Activated naive CD8-positive, alpha-beta T cell treated with anti-CD3 and anti-CD28 coated beads, Interleukin-2, amount 50 U/mL, for 24 hours (primary cell): ENCODE measurements at regions not wholly inside any gene's neighbourhood (a gene's known extent, or its start where the extent isn't known, plus 50 kb on each side); places are given as distances from the start of the nearest gene placed in this dataset.
"Not testable (repeated sequence)": the region's sequence is repeated elsewhere in the genome, so short reads cannot be mapped to it uniquely, and the experiment has no call there.

Source experiments
- ATAC-seq: fragments of 150-1000 bp; cut with Tn5 transposase; one replicate; pipeline ENCODE4 v1.10.0; 2021
- DNase-seq: peaks from one replicate; pipeline ENCODE4 v3.0.0; 2021
- H3K27ac Mint-ChIP-seq: one replicate; pipeline ENCODE4 v1.8.0; 2021; ENCODE audit warnings: mild to moderate bottlenecking, mixed read lengths
- H3K27me3 Mint-ChIP-seq: one replicate; pipeline ENCODE4 v1.8.0; 2021; ENCODE audit warnings: mixed read lengths
- H3K36me3 Mint-ChIP-seq: one replicate; pipeline ENCODE4 v1.8.0; 2021; ENCODE audit warnings: low read depth, mixed read lengths
- H3K4me1 Mint-ChIP-seq: one replicate; pipeline ENCODE4 v1.8.0; 2021; ENCODE audit warnings: mixed read lengths
- H3K4me3 Mint-ChIP-seq: one replicate; pipeline ENCODE4 v1.8.0; 2021; ENCODE audit warnings: mild to moderate bottlenecking, moderate library complexity, mixed read lengths
- H3K9me3 Mint-ChIP-seq: one replicate; pipeline ENCODE4 v1.8.0; 2021; ENCODE audit warnings: mixed read lengths

DNA sequence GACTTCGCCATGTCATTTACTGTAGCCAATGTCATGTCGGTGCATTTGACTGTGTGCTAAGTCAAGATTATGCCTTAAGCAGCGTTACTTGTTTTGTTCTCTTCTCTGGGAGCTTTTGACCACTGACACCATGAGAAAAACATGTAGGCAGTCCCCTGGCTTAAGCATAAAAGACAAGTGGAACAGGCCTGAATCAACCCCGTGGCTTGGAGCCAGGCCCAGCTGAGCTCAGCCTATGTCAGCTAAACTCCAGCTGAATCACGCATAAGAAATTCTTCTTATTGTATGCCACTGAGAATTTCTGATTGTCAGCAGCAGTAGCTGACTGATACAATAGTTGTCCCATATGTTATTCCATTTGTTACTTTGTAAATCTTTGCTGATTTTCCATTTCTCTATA is 261.9 kb downstream of the CBLL2 start:
- ATAC-seq, result no peak
- Mint-ChIP-seq H3K4me3 (no peak overlapping the region), H3K27me3 (no peaks in the 10 kb centered on the region), H3K9me3 (no peaks in the 10 kb centered on the region), H3K27ac (no peak overlapping the region), H3K4me1 (no peaks in the 10 kb centered on the region), H3K36me3 (no peaks in the 10 kb centered on the region)
- DNase-seq, result no peak

GRCh38 chrX:22536746-22537304 is 264.1 kb downstream of the CBLL2 start:
- no peaks in the 10 kb centered on the region for H3K36me3 Mint-ChIP-seq
- H3K4me1 Mint-ChIP-seq, result no peaks in the 10 kb centered on the region
- H3K27me3 Mint-ChIP-seq, result no peaks in the 10 kb centered on the region
- no peak for ATAC-seq
- DNase-seq, result no peak
- peaks cover 1% of the 10 kb centered on the region for H3K9me3 Mint-ChIP-seq
- no peak overlapping the region for H3K27ac Mint-ChIP-seq
- no peak overlapping the region for H3K4me3 Mint-ChIP-seq

DNA sequence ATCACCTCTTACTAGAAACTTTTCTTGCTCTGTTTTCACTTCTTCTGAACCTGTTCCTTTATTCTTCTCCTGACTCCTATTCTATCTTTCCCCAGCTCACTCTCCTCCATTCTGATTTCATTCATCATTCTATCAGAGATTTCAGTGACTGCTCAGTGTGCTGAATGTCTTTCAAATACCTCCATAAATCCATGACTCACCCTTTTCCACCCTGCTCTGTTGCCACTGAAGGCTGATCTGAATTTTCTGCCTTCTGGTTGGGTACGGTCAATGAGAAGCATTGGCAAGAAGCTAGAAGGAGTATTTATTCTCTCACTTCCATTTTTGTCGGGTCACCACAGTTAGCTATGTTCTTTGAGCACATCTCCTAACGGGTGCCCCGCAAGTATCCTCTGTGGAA is 265.9 kb downstream of the CBLL2 start:
- DNase-seq, result no peak
- no peaks in the 10 kb centered on the region for H3K4me1 Mint-ChIP-seq
- peaks cover 6% of the 10 kb centered on the region for H3K9me3 Mint-ChIP-seq
- H3K36me3 Mint-ChIP-seq, result no peaks in the 10 kb centered on the region
- ATAC-seq, result no peak
- no peak overlapping the region for H3K4me3 Mint-ChIP-seq
- H3K27ac Mint-ChIP-seq, result no peak overlapping the region
- no peaks in the 10 kb centered on the region for H3K27me3 Mint-ChIP-seq

DNA sequence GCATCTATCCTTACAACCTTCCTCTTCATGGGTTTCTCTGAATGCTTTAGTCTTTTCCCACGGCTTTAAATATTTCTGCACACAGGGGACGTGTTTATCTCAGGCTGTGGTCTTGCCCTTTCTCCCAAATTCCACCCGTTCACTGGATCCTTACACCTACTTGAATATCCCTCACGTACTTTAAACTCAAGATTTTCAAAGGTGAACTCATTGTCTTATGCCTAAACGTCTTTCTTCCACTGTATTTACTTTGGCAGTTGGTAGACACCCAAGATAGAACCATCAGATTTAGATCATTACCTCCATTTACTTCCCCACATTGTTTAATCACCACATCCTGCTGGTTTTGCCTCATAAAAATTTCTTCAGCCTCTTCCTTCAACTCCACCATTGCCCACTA is 269.2 kb downstream of the CBLL2 start:
- Mint-ChIP-seq H3K27me3 (no peaks in the 10 kb centered on the region), H3K4me1 (no peaks in the 10 kb centered on the region), H3K9me3 (peaks cover 6% of the 10 kb centered on the region), H3K4me3 (no peak overlapping the region), H3K27ac (no peak overlapping the region), H3K36me3 (no peaks in the 10 kb centered on the region)
- ATAC-seq (no peak), DNase-seq (no peak)

DNA sequence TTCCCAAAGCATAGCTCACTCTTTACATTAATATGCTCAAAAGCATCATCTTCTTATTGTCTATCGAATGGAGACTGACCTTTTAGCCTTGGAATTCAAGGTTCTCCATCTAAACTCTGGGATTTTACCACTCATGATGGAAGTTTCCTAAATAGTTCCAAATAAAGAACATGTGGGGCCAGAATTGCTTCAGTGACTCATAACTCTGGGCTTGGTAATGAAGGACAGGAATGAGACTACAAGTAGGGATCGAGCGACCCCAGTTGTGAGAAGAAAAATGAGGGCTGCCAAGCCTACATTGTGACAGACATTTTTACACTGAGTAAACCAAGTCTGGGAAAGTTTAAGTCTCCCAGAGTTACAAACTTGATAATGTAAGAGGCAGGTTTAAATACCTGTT is 269.9 kb downstream of the CBLL2 start:
- ATAC-seq (no peak), DNase-seq (no peak)
- Mint-ChIP-seq H3K4me3 (no peak overlapping the region), H3K36me3 (no peaks in the 10 kb centered on the region), H3K27me3 (no peaks in the 10 kb centered on the region), H3K9me3 (peaks cover 6% of the 10 kb centered on the region), H3K27ac (no peak overlapping the region), H3K4me1 (no peaks in the 10 kb centered on the region)

GRCh38 chrX:22559506-22559905 is 286.8 kb downstream of the CBLL2 start:
- DNase-seq (no peak), ATAC-seq (no peak)
- Mint-ChIP-seq H3K27me3 (no peaks in the 10 kb centered on the region), H3K4me1 (no peaks in the 10 kb centered on the region), H3K27ac (no peak overlapping the region), H3K9me3 (no peaks in the 10 kb centered on the region), H3K36me3 (no peaks in the 10 kb centered on the region), H3K4me3 (no peak overlapping the region)

- H3K27me3 Mint-ChIP-seq, result no peaks in the 10 kb centered on the region
- H3K4me1 Mint-ChIP-seq, result no peaks in the 10 kb centered on the region
- no peaks in the 10 kb centered on the region for H3K9me3 Mint-ChIP-seq
- no peak overlapping the region for H3K4me3 Mint-ChIP-seq
- ATAC-seq (no peak), DNase-seq (no peak)
- H3K36me3 Mint-ChIP-seq, result no peaks in the 10 kb centered on the region
- no peak overlapping the region for H3K27ac Mint-ChIP-seq
These were observed 302.6 kb downstream of the CBLL2 start for GRCh38 chrX:22575161-22575845.

DNA sequence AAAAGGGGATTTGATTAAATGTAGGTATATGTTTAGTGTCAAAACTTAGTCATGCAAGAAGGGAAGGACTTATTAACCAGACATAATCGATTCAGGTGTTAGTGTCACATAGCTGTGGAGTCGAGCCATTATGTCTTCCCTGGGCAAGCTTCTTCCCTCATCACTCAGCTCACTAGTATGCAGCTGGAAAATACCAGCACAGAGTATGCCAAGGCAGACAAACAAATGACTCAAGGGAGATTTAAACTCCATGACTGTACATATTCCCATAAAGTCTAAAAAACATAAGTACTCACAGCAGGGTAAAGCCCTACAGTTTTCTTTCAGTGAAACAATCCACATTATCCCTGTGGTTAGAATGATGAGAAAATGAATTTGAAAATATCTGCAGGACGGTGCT is 304.5 kb downstream of the CBLL2 start:
- H3K27me3 Mint-ChIP-seq, result no peaks in the 10 kb centered on the region
- H3K4me1 Mint-ChIP-seq, result no peaks in the 10 kb centered on the region
- ATAC-seq (no peak), DNase-seq (no peak)
- H3K36me3 Mint-ChIP-seq, result no peaks in the 10 kb centered on the region
- no peak overlapping the region for H3K4me3 Mint-ChIP-seq
- H3K9me3 Mint-ChIP-seq, result no peaks in the 10 kb centered on the region
- no peak overlapping the region for H3K27ac Mint-ChIP-seq

GRCh38 chrX:22585831-22586230 is 313.1 kb downstream of the CBLL2 start:
- H3K4me1 Mint-ChIP-seq, result no peaks in the 10 kb centered on the region
- H3K9me3 Mint-ChIP-seq, result no peaks in the 10 kb centered on the region
- no peak overlapping the region for H3K4me3 Mint-ChIP-seq
- no peaks in the 10 kb centered on the region for H3K36me3 Mint-ChIP-seq
- DNase-seq (no peak), ATAC-seq (no peak)
- no peak overlapping the region for H3K27ac Mint-ChIP-seq
- no peaks in the 10 kb centered on the region for H3K27me3 Mint-ChIP-seq

DNA sequence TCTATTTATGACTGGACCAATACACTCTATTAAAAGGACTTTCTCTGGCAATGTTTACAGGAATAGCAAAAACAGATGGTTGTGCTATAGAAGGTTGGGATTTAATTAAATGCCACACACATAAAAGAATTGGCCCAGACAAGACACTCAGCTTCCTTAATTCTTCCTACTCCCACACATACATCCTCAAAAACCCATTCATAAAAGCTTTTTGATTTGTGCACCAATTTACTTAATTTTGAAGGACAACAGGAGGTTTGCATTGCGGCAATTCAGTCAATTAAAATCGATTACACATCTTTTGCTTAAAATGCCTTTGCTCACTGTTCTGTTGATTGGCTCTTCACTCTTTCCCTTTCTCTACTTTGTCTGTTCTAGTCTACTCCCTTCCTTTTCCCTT is 317.1 kb downstream of the CBLL2 start:
- no peaks in the 10 kb centered on the region for H3K4me1 Mint-ChIP-seq
- ATAC-seq (no peak), DNase-seq (no peak)
- H3K27me3 Mint-ChIP-seq, result no peaks in the 10 kb centered on the region
- no peak overlapping the region for H3K27ac Mint-ChIP-seq
- H3K4me3 Mint-ChIP-seq, result no peak overlapping the region
- no peaks in the 10 kb centered on the region for H3K36me3 Mint-ChIP-seq
- H3K9me3 Mint-ChIP-seq, result no peaks in the 10 kb centered on the region

GRCh38 chrX:22594766-22595165 is 322.1 kb downstream of the CBLL2 start:
- Mint-ChIP-seq H3K27me3 (no peaks in the 10 kb centered on the region), H3K36me3 (no peaks in the 10 kb centered on the region), H3K9me3 (no peaks in the 10 kb centered on the region), H3K27ac (no peak overlapping the region), H3K4me1 (no peaks in the 10 kb centered on the region), H3K4me3 (no peak overlapping the region)
- DNase-seq, result no peak
- no peak for ATAC-seq

DNA sequence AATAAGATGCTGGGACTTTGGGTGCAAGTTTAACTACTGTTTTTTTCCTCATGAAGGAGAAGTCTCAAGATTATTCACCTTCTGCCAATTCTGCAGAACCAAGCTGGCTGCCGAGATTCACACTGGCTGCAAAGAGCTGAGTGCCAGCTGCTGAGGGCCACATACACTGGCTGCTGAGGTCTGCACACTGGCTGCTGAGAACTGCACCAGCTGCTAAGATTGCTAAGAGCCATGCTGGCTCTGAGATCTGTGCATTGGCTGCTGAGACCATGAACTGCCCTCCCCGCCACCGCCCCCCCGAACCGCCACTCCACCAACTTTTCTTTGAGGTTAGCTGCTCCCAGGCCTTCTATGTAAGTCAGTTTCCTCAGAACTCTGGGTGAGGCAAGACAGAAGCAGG is 330.3 kb downstream of the CBLL2 start:
- DNase-seq (no peak), ATAC-seq (no peak)
- Mint-ChIP-seq H3K4me3 (no peak overlapping the region), H3K36me3 (no peaks in the 10 kb centered on the region), H3K4me1 (no peaks in the 10 kb centered on the region), H3K27ac (no peak overlapping the region), H3K9me3 (no peaks in the 10 kb centered on the region), H3K27me3 (no peaks in the 10 kb centered on the region)

DNA sequence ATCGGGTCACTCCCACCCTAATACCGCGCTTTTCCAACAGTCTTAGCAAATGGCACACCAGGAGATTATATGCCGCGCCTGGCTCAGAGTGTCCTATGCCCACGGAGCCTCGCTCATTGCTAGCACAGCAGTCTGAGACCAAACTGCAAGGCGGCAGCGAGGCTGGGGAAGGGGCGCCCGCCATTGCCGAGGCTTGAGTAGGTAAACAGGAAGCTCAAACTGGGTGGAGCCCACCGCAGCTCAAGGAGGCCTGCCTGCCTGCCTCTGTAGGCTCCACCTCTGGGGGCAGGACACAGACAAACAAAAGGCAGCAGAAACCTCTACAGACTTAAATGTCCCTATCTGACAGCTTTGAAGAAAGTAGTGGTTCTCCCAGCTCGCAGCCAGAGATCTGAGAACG is 336.7 kb downstream of the CBLL2 start:
- not testable (repeated sequence) for H3K4me3 Mint-ChIP-seq

DNA sequence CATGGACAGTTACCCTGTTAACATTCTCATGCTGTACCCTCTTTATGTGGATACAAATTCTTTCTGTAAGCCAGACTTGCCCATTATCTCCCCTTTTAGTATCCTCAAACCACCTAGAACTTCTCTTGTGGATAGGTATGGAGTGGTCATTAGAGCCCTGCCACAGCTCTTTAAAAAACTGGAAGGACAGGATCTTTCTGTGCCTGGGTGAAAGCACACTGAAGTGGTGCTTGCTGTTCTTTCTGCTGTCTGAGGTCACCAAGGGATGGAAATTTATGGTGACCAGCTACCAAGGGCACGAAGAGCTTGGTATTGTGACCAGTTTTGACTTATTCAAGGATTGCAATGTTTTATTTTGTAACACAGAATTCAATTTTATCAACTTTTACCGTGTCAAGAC is 344.2 kb downstream of the CBLL2 start:
- no peaks in the 10 kb centered on the region for H3K36me3 Mint-ChIP-seq
- no peaks in the 10 kb centered on the region for H3K9me3 Mint-ChIP-seq
- no peaks in the 10 kb centered on the region for H3K4me1 Mint-ChIP-seq
- DNase-seq, result no peak
- H3K4me3 Mint-ChIP-seq, result no peak overlapping the region
- H3K27ac Mint-ChIP-seq, result no peak overlapping the region
- no peak for ATAC-seq
- no peaks in the 10 kb centered on the region for H3K27me3 Mint-ChIP-seq

More for the DNA sequence above, 336.7 kb downstream of the CBLL2 start:
- not testable (repeated sequence) for ATAC-seq, H3K36me3 Mint-ChIP-seq, H3K27me3 Mint-ChIP-seq, H3K4me1 Mint-ChIP-seq, DNase-seq, H3K27ac Mint-ChIP-seq, H3K9me3 Mint-ChIP-seq

DNA sequence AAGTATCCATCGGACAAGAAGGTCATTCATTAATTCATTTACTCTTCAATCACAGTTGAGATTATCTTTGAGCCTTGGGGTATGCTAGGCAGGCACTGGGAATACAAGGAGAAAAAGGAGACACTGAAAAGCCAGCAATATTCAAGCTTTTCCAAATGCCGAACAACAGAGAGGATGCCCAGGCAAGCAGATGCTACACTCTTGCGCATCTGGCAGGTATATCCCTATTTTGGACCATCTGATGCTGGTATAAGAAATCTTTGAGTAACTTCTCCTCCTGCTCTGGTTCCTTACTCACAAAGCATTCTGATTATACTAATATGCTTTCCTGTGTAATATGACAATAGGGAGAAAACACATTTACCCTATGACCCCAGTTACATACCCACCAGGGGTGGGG is 354.9 kb downstream of the CBLL2 start:
- no peaks in the 10 kb centered on the region for H3K36me3 Mint-ChIP-seq
- no peak for ATAC-seq
- H3K9me3 Mint-ChIP-seq, result no peaks in the 10 kb centered on the region
- no peaks in the 10 kb centered on the region for H3K27me3 Mint-ChIP-seq
- no peak overlapping the region for H3K4me3 Mint-ChIP-seq
- no peaks in the 10 kb centered on the region for H3K4me1 Mint-ChIP-seq
- DNase-seq, result no peak
- H3K27ac Mint-ChIP-seq, result no peak overlapping the region

GRCh38 chrX:22628275-22628674 is 355.6 kb downstream of the CBLL2 start:
- Mint-ChIP-seq H3K27ac (no peak overlapping the region), H3K27me3 (no peaks in the 10 kb centered on the region), H3K9me3 (no peaks in the 10 kb centered on the region), H3K4me1 (no peaks in the 10 kb centered on the region), H3K4me3 (no peak overlapping the region), H3K36me3 (no peaks in the 10 kb centered on the region)
- ATAC-seq (no peak), DNase-seq (no peak)
